Lung (tissue), 11 donors: ENCODE measurements at regions not wholly inside any gene's neighbourhood (a gene's known extent, or its start where the extent isn't known, plus 50 kb on each side); places are given as distances from the start of the nearest gene placed in this dataset.
"Not testable (repeated sequence)": the region's sequence is repeated elsewhere in the genome, so short reads cannot be mapped to it uniquely, and the experiment has no call there.

Experiments used
- ATAC-seq: fragments of 200-7000 bp; cut with Tn5 transposase; one replicate; pipeline ENCODE4 v1.9.1; 2020; ENCODE audit warnings: moderate number of reproducible peaks; ENCODE audit not compliant: insufficient read depth, low FRiP score
- DNase-seq, 3 donors: peaks; one replicate each; pipeline ENCODE4 v3.0.0-alpha.2; 2013 to 2017
- H3K27ac ChIP-seq, 2 donors: one replicate each; pipeline ENCODE4 v1.5.1; 2013; ENCODE audit warnings: mild to moderate bottlenecking in 2 of 2, moderate library complexity in 2 of 2, control low read depth in 1 of 2, inconsistent platforms in 1 of 2, low read depth in 1 of 2, low read length in 1 of 2
- H3K27me3 ChIP-seq, 3 donors: one replicate each; pipeline ENCODE4 v1.5.1; 2013; ENCODE audit warnings: low read length in 2 of 3; ENCODE audit not compliant: control insufficient read depth in 3 of 3, insufficient read depth in 3 of 3
- H3K36me3 ChIP-seq, 4 donors: one replicate each; pipeline ENCODE4 v1.5.1; 2013; ENCODE audit warnings: low read length in 4 of 4, mild to moderate bottlenecking in 1 of 4, moderate library complexity in 1 of 4; ENCODE audit not compliant: control insufficient read depth in 4 of 4, insufficient read depth in 4 of 4
- H3K4me1 ChIP-seq, 5 donors: one replicate each; pipeline ENCODE4 v1.5.1; 2013; ENCODE audit warnings: low read length in 5 of 5, mild to moderate bottlenecking in 2 of 5, moderate library complexity in 1 of 5; ENCODE audit not compliant: control insufficient read depth in 5 of 5, insufficient read depth in 5 of 5
- H3K4me3 ChIP-seq: one replicate; pipeline ENCODE4 v1.5.1; 2013; ENCODE audit warnings: mild to moderate bottlenecking, control low read depth, moderate library complexity
- H3K9ac ChIP-seq, 2 donors: one replicate each; pipeline ENCODE4 v1.5.1; 2013; ENCODE audit warnings: low read length in 2 of 2, control low read depth in 1 of 2; ENCODE audit not compliant: insufficient read depth in 1 of 2
- H3K9me3 ChIP-seq, 4 donors: one replicate each; pipeline ENCODE4 v1.5.1; 2013; ENCODE audit warnings: low read length in 3 of 4, mild to moderate bottlenecking in 1 of 4, moderate library complexity in 1 of 4; ENCODE audit not compliant: control insufficient read depth in 4 of 4, insufficient read depth in 3 of 4
- CTCF ChIP-seq: IDR thresholded peaks from 2 replicates; pipeline ENCODE4 v1.5.1; 2012; ENCODE audit warnings: mild to moderate bottlenecking; ENCODE audit errors: control extremely low read depth, extremely low read depth
- WGBS, 2 donors: extraction: QIAGEN DNeasy Blood & Tissue Kit; methylation state at CpG; one replicate each; pipeline ENCODE4 v1.1.7; 2013; 5-methylcytosine and 5-hydroxymethylcytosine counted together
- donor health status: control.
- donor health status: control.
- donor health status: Bipolar disorder and iron deficiency.
- donor health status: healthy.
- donor health status: DM: yes; HTN: yes; CAD: no.

GRCh38 chr22:49512487-49513165, 315.0 kb downstream of the BRD1 start:
- Histone ChIP-seq H3K4me3 (no peak overlapping the region), H3K4me1 (peaks cover 0 to 4% (median 0%) of the 10 kb centered on the region in 5 donors), H3K9ac (no peak overlapping the region), H3K27me3 (peaks cover 0 to 5% (median 0%) of the 10 kb centered on the region in 3 donors), H3K27ac (no peak overlapping the region), H3K9me3 (peaks cover 0 to 4% (median 0%) of the 10 kb centered on the region in 4 donors), H3K36me3 (no peaks in the 10 kb centered on the region)
- no peak for ATAC-seq
- WGBS, 2 donors: 74 to 86% methylated on average over 13 of the region's 13 CpGs
- no peak for DNase-seq
- TF ChIP-seq CTCF: no peak

GRCh38 chr22:49511393-49512189, 316.1 kb downstream of the BRD1 start:
- not testable (repeated sequence) for H3K27me3 ChIP-seq, ATAC-seq, DNase-seq, H3K9me3 ChIP-seq, H3K4me1 ChIP-seq, H3K4me3 ChIP-seq, H3K9ac ChIP-seq, H3K27ac ChIP-seq, H3K36me3 ChIP-seq
- 89 to 92% methylated on average over 5 of the region's 5 CpGs for WGBS, 2 donors

- no peak overlapping the region for H3K4me3 ChIP-seq
- H3K9ac ChIP-seq: no peak overlapping the region
- TF ChIP-seq CTCF: no peak
- peaks cover 0 to 5% (median 0%) of the 10 kb centered on the region in 3 donors for H3K27me3 ChIP-seq
- DNase-seq (no peak), ATAC-seq (no peak)
- no peak overlapping the region for H3K27ac ChIP-seq
- no peaks in the 10 kb centered on the region for H3K4me1 ChIP-seq
- H3K9me3 ChIP-seq: peaks cover 0 to 9% (median 0%) of the 10 kb centered on the region in 4 donors
- 94 to 96% methylated on average over 1 of the region's 1 CpG for WGBS, 2 donors
- no peaks in the 10 kb centered on the region for H3K36me3 ChIP-seq
Observed at GRCh38 chr22:49510718-49511117, 317.0 kb downstream of the BRD1 start.

GRCh38 chr22:49509016-49509415, 318.7 kb downstream of the BRD1 start:
- no peak for ATAC-seq
- TF ChIP-seq CTCF: no peak
- 92 to 99% methylated on average over 7 of the region's 7 CpGs for WGBS, 2 donors
- Histone ChIP-seq H3K9me3 (peaks cover 0 to 9% (median 0%) of the 10 kb centered on the region in 4 donors), H3K27me3 (peaks cover 0 to 8% (median 0%) of the 10 kb centered on the region in 3 donors), H3K4me1 (no peaks in the 10 kb centered on the region), H3K36me3 (no peaks in the 10 kb centered on the region), H3K4me3 (no peak overlapping the region), H3K9ac (no peak overlapping the region), H3K27ac (no peak overlapping the region)
- DNase-seq: no peak
